ENCODE measurements at regions not wholly inside any gene's neighbourhood (a gene's known extent, or its start where the extent isn't known, plus 50 kb on each side); places are given as distances from the start of the nearest gene placed in this dataset.

DNA sequence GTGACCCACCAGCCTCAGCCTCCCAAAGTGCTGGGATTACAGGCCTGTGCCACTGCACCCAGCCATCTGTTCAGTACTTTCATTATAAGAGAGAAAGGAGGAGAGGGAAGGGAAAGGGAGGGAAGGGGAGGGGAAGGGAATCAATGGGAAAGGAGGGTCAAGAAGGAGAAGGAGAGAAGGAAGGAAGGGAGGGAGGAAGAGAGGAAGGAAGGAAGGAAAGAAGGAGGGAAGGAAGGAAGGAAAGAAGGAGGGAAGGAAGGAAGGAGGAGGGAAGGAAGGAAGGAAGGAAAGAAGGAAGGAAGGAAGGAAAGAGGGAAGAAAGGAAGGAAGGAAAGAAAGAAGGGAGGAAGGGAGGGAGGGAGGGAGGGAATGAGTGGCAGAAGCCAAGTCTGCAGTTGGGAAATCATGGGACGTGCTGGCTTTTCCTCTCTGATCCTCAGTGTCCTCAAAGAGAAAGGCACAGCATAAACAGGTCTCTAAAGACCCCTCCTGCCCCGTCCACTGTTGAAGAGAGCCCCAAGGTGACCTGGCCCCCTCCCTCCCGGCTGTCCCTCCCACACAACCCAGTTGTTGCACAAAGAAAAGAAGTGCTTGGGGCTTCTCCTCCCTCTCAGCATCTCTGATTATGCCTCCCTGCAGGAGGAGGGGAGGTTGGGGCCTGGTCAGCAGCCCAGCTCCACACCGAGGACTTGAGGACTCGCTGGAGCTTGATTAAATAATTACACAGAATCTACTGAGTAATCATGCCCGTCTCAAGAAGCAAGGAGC is 69.1 kb upstream of the TOP1 start:
- no peak for DNase-seq (ENCODE audit: low spot score)

DNA sequence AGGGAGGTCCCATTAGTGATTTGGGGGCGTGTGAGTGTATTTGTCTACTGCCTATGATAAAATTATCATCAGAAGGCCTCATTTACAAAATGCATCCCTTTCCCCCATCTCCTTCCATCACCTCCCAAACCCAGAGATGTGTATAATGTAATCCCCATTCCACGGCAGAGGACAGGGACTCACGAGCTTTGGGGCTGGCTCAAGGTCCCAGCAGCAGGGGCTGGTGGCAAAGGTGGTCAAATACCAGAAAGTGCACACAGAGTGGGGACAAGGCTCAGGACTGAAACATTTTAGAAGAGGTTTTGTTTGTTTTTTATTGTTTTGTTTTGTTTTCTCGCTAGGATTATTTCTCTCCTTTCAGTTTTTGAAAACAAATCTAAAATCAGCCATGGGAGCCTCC is 68.5 kb upstream of the TOP1 start:
- no peak for DNase-seq (ENCODE audit: low spot score)

DNA sequence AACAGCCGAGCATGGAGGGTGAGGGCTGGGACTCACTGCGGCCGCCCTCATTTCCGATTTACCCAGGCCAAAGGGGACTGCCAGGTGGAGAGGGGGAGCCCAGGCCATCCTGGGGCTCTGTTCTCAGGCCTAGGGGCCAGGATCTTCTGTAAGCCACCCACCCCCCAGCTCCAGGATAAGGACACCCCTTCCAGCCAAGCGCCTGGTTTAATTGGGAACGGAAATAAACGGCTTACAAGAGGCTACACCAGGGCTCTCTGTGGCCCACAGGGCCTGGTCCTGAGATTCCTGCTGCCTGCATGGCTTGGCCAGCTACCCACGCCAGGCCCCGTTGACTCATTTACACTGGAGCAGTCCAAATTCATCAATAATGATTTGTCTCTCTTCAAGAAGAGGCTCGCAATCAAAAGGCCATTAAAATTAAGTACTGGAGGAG is 68.1 kb upstream of the TOP1 start:
- peak; percentile 37 for DNase-seq (ENCODE audit: low spot score)

DNA sequence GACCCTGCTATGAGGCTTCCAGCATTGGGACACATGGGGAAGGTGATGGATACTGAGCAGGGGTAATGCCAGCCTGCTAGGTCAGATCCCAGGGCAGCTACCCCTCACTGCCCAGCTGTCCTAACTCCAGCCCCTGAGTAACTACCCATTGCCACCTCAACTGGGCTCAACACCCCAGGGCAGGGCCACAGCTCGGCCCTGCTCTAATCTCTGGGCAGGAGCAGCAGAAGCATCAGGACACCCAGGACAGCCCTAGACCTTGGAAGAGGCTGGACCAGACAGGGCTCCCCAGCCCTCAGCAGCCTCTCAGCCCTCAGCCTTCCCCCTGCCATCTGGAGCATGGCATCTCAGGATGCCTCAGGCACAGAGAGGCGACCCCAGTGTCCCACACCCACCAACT is 67.4 kb upstream of the TOP1 start:
- DNase-seq (ENCODE audit: low spot score): no peak

DNA sequence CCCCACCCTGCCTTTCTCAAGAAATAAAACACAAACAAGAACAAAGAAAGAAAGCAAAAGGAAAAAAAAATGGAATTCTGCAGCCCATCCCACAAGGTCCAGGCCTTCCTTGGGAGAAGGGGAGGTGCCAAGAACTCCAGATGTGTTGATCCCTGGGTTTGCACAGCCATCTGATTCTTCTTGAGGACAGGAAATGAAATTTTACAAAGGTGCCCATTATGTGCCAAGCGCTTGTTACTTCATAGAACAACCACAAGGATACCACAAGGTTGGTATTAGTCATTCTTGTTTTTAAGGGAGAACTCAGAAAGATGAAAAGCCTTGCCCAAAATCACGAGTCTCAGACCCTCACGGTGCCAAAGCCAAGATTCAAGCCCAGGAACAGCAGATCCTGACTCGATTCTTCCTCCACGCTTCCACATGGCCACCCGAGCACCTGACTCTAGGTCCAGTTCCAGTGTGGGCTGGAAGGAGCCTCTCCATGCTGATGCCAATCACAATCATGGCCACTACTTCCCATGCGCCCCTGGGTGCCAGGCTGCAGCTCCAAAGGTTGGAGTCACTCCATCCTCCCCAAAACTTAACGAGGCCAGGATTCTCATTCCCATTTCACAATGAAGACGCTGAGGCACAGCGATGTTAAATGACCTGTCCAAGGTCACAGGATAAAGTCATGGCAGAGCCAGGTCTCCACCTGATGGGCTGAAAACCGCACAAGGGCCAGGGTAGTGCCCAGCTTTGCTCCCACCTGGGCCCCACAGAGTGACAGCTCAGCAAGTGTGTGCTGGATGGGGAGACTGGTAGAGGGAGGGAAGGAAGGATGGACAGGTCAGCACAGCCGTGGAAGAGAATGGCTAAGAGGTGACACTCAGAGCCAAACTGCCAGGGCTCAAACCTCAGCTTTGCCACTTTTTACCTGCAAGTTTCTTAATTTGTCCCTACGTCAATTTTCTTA is 66.7 kb upstream of the TOP1 start:
- DNase-seq (ENCODE audit: low spot score): peak; percentile 30

DNA sequence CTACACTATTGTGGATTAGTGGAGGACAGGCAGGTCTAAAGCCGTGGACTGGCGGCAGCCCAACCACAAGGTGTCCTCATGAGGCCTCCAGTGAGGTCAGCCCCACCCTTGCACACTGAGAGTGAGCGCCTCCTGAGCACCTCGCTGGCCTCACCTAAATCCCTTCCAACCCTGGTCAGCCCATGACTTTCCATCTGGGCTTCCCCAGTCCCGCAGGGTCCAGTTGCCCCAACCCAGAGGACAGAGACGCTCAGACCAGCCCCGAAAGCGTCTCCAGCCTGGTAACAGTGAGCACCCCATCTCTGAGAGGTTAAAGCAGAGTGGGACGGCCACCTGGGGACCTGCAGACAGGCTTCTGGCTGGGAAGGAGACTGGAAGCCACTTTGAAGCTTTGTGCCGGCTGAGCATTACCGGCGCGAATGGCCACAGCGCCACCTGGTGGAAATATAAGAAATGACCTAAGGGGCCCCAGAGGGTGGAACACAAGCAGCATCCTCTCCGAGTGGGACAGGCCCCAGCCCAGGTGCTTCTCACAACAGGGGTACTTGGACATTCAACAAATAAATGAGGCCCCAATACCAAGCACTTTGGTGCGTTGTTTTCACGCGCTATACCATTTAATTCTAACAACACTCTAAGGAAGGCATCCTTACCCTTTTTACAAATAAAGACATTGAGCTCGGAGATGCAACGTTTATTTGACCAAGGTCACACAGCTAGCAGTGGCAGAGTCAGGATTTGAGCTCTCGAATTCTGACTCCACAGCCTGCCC is 65.7 kb upstream of the TOP1 start:
- DNase-seq (ENCODE audit: low spot score): peak; percentile 84

DNA sequence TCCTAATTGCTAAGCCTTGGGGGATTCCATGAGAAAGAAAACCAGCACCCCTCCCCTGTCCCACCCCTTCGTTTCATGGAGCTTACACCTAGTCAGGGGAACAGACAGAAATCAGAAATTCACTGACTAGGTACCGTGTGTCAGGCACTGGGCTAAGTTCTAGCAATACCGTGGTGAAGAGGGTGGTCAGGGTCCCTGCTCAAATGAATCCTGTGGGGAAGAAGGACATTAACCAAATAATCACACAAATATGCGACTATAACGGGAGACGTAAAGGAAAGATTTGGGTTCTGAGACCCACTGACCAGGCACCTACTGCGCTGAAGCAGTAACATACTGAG is 65.1 kb upstream of the TOP1 start:
- no peak for DNase-seq (ENCODE audit: low spot score)

DNA sequence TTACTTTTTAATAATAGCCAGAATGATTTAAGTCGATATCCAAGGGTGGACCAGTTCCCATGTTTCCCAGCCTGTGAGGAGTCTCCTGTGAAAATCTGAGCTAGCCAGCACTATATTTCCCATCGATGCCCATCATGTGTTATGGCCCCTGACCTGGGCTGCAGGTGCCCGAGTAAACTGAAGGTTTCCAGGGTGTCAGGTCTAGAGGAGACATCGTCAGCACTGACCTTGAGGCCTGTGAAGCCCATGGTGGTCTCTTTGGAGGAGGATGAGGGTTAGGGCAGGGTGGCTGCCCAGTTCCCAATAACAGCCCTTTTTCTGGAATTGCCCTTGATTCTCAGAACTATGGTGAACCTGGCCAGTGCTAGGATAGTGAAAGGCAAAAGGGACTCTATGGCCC is 63.0 kb upstream of the TOP1 start:
- DNase-seq (ENCODE audit: low spot score): no peak

DNA sequence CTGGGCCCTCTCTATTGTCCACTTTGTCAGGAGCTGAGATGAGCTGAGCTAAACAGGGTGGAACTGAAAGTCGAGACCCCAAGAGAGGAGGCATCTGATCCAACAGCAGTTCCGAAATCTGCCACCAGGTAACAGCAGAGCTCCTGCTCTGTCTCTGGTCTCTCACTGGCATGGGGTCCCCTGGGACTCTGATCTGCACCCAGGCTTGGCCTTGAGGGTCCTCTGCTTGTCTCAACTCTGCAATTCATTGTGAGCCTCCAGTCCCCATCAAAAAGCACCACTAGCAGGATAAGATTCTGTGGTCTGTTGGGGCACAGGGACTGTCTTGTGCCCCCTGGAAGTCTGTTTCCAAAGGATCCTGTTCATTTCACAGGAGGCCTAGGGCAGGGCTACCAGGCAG is 62.5 kb upstream of the TOP1 start:
- DNase-seq (ENCODE audit: low spot score): no peak

DNA sequence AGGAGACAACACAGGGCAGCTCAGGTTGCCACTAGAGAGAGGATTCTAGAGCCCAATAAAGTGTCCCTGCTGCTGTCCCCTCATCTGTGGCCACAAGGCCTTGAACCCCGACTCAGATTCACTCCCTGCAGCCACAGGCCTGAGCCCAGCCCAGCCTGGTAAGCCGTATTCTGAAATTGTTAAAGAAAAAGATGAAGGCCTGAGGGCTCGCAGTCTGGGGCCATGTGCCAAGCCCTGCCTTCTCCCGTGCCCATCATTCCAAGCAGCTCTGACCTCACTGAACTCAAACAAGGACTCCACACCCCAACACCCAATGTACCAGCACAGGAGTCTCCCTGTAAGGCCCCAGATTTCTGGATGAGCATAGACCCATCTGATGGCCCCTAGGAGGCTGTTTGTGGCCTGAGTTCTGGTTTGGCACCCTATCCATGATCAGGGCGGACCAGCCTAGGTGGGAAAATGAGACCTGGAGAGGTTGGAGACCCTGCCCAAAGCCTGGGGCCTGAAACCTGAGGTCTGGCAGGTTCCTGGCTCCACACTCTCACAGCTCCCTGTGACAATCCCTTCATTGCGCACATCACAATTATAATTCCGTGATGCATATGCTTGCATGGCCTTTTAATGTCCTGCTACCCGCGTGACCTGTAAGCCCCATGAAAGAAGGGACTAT is 62.0 kb upstream of the TOP1 start:
- no peak for DNase-seq (ENCODE audit: low spot score)

DNA sequence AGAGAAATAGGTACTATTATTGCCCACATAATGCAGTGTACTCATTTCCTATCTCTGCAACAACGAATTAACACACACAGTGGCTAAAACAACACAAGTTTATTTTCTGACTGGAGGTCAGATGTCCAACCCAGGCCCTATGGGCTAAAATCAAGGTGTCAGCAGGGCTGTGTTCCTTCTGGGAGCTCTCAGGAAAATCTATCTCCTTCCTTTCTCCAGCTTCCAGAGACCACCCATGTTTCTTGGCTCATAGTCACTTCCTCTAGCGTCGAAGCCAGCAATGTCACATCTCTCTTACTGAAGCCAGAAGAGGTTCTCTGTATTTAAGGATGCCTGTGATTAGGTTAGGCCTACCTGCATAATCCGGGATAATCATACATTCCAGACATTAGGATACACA is 60.9 kb upstream of the TOP1 start:
- DNase-seq (ENCODE audit: low spot score): no peak

DNA sequence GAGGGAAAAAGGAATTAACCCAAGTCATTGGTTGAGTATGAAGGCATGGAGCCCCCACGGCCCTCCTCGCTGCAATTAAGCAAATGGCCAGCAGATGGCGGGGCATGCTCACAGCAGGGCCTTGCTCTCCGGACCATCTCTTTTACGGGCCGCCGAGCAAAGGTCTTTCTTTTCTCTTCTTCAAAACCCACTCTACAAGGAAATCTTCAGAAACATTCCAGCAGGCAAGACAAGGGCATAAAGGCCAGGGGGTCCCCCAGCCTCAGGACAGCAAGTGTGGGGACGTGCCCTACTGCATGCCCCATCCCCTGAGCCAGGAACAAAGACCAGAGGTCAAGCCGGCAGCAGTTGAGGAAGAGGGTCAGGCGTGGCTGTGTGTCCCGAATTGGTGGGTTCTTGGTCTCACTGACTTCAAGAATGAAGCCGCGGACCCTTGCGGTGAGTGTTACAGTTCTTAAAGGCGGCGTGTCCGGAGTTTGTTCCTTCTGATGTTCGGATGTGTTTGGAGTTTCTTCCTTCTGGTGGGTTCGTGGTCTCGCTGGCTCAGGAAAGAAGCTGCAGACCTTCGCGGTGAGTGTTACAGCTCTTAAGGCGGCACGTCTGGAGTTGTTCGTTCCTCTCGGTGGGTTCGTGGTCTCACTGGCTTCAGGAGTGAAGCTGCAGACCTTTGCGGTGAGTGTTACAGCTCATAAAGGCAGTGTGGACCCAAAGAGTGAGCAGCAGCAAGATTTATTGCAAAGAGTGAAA is 59.6 kb upstream of the TOP1 start:
- peak; percentile 87 for DNase-seq (ENCODE audit: low spot score)

DNA sequence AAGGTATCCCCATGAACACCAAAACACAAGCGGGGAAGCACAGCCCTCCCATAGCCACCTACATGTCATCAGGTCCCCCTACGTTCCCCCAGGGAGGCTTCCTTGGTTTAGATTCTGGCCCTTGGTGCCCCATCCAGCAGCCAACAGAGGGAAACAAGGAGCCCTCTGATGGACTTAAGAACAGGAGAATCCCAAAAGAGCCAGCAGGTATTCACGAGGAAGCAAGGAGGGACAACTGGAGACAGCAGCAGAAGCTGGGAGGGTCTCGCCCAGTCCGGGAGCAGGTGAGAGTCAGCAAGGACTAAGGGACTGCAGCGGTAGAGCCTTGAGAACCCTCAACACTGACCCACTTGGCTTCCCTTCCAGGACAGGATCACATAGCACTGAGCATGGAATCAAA is 58.4 kb upstream of the TOP1 start:
- no peak for DNase-seq (ENCODE audit: low spot score)

DNA sequence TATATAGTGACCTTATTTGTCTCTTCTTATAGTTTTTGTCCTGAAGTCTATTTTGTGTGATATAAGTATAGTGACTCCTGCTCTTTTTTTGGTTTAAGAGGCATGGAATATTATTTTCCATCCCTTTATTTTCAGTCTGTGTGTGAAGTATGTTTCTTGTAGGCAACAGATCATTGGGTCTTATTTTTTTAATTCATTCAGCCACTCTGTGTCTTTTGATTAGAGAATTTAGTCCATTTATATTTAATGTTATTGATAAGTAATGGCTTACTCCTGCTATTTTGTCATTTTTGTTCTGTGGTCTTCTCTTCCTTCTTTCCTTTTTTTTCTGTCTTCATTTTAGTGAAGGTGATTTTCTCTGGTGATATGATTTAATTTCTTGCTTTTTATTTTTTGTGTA is 51.4 kb upstream of the TOP1 start:
- no peak for DNase-seq (ENCODE audit: low spot score)

DNA sequence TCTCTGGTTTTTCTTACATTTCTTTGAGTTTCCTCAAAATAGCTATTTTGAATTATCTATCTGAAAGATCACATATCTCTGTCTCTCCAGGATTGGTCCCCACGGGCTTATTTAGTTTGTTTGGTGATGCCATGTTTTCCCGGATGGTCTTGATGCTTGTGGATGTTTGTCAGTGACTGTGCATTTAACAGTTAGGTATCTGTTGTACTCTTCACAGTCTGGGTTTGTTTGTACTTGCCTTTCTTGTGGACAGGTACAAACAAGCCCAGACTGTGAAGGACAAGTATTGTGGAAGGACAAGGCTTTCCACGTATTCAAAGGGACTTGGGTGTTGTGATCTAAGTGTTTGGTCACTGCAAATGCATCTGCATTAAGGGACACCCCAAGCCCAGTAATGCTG is 49.9 kb upstream of the TOP1 start:
- DNase-seq (ENCODE audit: low spot score): no peak

Data from AG08395 (cell line).